HG02642 (cell line): ENCODE measurements at regions not wholly inside any gene's neighbourhood (a gene's known extent, or its start where the extent isn't known, plus 50 kb on each side); places are given as distances from the start of the nearest gene placed in this dataset.
"Not testable (repeated sequence)": the region's sequence is repeated elsewhere in the genome, so short reads cannot be mapped to it uniquely, and the experiment has no call there.

Experiments used
- ATAC-seq: cut with Tn5 transposase; IDR thresholded peaks from one replicate; pipeline ENCODE4 v1.9.1; 2021; ENCODE audit warnings: mild to moderate bottlenecking; ENCODE audit not compliant: unreplicated experiment, poor library complexity

DNA sequence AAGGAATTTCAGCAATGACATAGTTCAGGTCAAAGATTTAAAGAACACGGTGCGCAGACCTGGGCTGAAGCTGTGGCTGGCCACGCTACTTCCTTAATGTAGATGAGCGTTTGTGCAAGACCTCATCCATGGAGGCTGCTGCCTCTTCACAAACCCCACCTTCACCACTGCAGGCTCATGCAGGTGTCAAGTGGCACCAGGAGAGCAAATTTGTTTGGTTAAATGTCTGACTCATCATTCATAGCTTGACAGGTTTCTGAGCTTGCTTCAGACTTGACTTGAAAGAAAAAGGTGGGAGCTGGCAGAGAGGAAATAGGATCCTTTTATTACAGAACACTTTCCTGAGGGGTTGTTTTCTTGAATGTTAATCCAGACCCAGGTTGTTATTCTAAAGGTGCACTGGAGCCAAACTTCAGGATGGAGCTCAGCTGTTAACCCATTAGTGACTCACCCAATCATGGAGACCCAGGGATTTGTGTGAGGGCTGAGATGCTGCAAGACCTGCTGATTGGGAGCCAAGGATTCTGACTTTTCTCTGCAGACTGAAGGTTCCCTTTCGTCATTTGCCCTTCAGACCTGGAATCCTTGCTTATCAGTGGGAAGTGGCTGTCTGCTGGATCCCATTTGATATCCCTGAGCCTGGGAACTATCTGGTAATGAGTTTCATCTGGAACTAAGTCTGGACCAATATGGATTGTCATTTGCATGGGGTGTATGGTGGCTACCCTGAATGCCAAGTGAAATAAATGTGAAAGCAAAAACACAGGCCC lies 315.3 kb downstream of the PTTG2 start:
- ATAC-seq = no peak

DNA sequence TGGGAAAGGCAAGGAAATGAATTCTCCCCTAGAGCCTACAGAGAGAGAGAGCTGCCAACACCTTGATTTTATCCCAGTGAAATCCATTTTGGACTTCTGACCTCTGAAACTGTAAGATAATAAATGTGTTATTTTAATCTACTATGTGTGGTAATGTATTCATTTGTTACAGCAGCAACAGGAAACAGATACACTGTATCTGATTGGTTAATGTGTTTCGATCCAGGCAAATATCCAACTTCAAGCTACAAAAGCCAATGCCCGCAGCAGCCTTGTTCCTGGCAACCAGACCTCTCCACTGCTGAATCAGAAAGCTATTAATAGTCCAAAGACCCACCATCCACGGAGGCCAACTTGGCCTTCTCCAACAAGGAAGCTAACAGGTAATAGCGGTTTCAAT lies 318.1 kb downstream of the PTTG2 start:
- no peak for ATAC-seq

DNA sequence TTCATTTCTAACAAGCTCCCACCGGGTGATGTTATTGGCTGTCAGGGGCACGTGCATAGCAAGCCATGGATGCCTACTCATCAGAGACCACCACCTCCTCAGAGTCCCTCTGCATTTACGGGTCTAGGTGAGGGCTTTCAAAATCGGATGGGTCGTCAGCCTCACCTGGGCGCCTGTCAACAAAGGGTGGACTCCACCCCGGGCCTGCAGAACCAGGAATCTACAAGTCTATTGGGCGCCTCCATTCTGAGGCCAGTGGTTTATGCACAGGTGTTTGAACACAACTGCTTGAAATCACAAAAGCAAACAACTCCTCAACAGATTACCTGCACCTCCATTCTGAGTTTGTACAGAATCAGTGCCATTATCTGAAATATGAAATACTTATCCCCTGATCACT lies 318.9 kb downstream of the PTTG2 start:
- ATAC-seq = no peak

GRCh38 chr4:38279650-38280322 lies 319.6 kb downstream of the PTTG2 start:
- ATAC-seq = no peak

DNA sequence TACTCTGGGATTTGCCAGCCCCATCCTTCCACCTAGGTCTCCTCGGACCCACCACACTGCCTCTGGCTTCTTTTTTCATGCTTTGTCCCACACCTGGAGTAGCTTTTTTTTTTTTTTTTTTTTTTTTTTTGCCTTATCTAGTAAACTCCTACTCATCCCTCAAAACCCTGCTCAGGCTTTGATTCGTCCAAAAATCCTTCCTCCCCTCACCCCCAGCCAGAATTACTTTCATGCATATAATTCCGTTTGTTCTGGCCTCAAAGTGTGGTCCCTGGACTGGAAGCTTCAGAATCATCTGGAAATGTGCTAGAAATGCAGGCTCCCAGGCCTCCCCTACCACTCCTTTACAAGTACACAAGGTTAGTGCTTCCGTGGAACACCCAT lies 320.1 kb downstream of the PTTG2 start:
- ATAC-seq = no peak

- ATAC-seq = no peak
These were observed 321.3 kb downstream of the PTTG2 start for GRCh38 chr4:38281371-38282071.

GRCh38 chr4:38283724-38284123 lies 323.5 kb downstream of the PTTG2 start:
- no peak for ATAC-seq

DNA sequence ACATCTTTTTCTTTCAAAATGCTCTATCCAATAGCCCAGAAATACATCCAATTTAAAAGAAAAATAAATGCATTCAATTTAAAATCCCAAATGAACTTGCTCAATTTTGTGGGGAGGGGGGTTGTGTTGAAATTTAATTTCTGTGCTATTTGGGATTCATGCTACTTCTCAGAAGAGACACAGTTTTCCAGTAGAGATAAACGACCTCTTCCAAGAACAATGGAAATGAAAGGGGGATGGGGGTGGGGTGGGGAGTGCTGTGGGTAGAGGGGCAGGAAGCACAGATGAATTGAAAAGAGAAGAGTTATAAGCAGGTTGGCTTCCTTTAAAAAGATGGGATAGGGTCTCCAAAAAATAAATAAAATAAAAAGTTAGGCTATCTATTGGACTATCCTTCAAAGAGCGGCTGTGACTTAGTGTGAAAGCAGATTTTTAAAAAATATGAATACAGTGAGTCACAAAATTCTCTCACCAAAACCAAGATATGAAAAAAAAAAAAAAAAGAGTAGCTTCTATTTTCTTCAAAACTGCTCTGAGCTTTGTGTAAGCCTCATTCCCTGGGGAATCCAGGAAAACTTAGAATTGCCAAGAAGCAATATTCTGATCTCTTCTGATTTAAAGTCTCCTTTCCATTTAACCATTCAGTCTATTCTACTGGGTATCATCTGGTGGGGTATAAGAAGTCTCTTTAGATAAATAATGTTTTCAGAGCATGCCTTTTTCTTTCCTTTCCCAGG lies 324.3 kb downstream of the PTTG2 start:
- no peak for ATAC-seq

- ATAC-seq = no peak
These were observed 327.1 kb downstream of the PTTG2 start for GRCh38 chr4:38287101-38287851.

DNA sequence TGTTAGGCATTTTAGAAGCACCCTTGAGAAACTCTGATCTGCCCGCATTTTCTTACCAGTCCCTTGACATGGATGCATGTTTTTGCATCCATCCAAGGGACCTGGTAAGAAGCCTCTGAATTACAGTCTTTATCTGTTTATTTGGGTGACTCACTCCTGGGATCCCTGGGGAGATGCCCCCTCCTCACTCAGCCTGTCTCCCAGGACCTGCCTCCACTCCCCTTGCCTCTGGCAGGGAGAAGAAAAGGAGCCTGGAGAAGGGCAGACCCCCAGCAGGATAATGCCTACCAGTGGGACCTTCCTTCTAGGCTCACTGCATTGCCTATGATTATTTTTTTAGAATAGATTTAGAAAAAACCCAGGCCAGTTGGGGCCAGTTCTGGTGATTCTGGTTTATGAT lies 329.4 kb downstream of the PTTG2 start:
- no peak for ATAC-seq

DNA sequence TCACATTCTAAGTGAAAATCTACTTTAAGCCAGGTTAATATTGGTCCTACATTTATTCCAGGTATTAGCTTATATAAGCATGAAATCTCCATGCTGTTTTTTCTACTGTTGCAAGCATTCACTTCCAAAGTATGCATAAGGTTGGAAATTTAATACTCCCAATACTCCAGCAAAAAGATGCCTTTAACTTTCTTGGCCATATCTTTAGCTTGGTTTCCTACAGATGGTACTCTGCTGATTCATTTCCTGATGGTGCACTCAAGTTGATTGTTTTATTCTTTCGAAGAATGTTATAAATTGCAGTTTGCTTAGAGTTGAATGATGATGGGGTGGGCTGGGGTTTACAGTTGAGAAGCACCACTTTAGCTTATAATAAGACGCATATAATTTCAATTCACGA lies 330.2 kb downstream of the PTTG2 start:
- no peak for ATAC-seq

GRCh38 chr4:38290914-38291313 lies 330.7 kb downstream of the PTTG2 start:
- no peak for ATAC-seq

- no peak for ATAC-seq
These were observed 332.3 kb downstream of the PTTG2 start for GRCh38 chr4:38292529-38292928.

DNA sequence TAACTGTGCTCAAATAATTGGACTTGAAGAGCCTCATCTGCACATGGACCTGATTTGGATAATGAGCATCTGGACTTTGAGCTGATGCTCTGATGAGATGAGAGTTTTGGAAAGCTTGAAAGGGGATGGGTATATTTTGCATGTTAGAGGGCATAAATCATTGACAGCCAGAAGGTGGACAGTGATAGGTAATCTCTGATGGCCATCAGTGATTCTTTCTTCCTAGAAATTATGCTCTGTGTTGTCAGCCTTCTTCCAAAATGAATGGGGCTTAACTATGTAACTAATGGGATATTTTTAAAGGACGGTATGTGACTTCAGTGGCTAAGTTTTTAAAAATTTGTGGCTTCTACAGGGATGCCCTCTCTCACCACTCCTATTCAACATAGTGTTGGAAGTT lies 334.0 kb downstream of the PTTG2 start:
- no peak for ATAC-seq

GRCh38 chr4:38297061-38297460 lies 336.9 kb downstream of the PTTG2 start:
- no peak for ATAC-seq

GRCh38 chr4:38298868-38299713 lies 338.9 kb downstream of the PTTG2 start:
- ATAC-seq = no peak

DNA sequence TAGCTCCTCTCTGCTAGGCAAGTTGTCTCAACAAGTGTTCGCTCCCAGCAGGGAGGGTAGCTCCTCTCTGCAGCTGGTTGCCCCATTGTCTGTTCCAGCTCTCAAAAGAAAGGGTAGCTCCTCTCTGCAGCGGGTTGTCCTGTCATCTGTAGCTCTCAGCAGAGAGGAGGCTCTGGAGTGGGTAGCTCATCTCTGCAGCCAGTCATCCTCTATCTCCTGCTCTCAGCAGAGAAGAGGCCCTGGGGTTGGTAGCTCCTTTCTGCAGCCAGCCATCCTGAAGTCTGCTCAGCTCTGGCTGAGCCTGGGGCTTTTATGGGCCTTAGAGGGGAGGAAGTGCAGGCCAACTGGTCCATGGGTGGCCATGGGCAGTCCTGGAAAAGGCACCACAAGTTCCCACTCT lies 342.7 kb downstream of the PTTG2 start:
- no peak for ATAC-seq

DNA sequence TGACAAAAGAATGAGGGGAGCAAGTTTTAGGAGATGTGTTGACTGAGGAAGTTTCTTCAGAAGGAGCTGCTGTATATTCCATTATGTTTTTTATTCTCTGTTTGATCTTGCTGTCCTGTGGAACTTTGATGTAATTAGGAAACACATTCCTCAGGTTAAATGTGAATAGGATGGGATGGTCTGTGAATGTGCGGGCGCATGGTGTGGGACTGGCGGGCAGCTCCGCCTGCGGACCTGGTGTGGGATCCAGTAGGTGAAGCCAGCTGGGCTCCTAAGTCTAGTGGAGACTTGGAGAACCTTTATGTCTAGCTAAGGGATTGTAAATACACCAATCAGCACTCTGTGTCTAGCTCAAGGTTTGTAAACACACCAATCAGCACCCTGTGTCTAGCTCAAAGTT lies 344.3 kb downstream of the PTTG2 start:
- ATAC-seq = not testable (repeated sequence)

DNA sequence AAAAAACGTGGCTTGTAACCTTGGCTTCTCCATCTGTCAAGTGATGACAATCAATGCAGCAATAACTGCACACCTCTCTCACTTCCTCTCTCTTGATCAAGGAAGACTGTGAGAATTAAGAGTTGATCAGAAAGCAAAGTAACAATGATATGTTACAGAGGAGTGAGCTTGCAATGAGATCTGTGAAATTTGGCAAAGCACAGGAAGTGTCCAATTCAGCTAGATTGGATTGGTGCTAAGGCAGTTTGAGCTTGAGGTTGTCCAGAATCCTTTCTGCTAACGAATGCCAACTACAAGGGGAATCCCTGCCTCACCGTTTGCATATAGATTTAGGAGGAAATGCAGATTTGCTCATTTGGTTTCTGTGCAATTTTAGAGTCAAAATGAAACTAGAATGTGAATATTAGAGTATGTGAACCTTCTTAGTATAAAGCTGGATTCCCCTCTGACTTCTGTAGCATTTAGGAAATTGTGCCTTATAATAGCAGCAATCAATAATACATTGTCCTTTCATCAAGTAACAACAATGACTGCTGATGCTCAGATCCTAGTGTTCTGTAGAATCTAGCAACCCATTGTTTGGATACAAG lies 346.4 kb downstream of the PTTG2 start:
- peak; percentile 60 for ATAC-seq
